ENCODE measurements at regions not wholly inside any gene's neighbourhood (a gene's known extent, or its start where the extent isn't known, plus 50 kb on each side); places are given as distances from the start of the nearest gene placed in this dataset.

GRCh38 chr3:22916933-22917332, 286.2 kb upstream of the UBE2E2 start:
- DNase-seq, result no peak

GRCh38 chr3:22920006-22920405, 283.1 kb upstream of the UBE2E2 start:
- no peak for DNase-seq

GRCh38 chr3:22922317-22922716, 280.8 kb upstream of the UBE2E2 start:
- DNase-seq, result peak; percentile 10 to 51

DNA sequence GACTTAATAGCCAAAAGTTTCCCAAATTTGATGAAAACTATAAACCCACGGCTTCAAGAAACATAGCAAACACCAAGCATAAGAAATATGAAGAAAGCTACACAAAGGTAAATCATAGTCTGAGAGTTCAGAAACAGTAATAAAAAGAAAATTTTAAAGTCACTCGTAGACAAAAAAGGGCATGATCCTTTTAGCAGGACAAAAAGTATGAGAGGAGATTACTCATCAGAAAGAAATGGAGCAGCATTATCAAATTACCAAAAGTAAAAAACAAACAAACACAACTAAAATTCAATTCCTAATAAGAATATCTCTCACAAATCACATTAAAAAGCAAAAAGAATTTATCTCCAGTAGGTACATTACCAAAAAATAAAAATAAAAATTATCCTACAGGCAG, 279.4 kb upstream of the UBE2E2 start:
- DNase-seq, result no peak

DNA sequence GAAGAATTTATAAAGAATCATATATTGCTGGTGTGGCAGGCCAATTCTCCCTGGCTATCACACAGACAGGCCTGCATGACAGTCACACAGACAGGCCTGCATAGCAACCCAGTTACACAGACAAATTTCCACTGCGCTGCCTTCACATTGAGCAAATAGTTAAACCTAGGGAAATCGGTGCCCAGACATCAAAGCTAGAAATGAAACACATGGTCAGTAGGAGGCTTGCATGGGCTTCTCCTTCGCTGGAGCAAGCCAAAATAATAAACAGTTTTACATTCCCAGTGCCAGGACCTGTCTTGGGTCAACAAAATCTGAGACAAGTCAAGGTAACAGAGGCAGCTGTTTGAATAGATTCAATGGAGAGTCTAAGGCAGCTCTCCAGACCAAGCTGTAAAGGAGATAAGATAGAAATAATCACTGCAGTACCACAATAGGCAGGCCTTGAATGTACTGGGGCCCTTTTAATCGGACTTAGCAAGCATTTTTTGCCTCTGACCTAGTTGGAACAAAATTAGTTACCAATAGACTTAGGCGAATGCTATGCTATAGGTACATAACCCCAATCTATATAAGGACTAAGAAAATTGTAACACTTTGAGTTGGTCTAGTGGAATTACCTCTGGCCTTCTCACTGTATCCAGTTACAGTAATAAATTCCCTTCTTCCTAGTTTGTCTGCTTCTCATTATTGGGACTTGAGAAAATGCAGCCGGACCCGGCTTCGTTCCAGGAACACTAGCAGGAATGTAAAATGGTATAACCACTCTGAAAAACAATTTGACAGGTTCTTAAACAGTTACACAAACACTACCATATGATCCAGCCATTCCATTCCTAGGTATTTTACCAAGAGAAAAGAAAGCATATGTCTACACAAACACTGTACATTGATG, 274.7 kb upstream of the UBE2E2 start:
- DNase-seq, result no peak

- DNase-seq, result peak in 1 of 2 experiments; percentile 3
Measured at GRCh38 chr3:22933051-22933840, 269.9 kb upstream of the UBE2E2 start.

- DNase-seq, result no peak
Measured at GRCh38 chr3:22933841-22934116, 269.3 kb upstream of the UBE2E2 start.

DNA sequence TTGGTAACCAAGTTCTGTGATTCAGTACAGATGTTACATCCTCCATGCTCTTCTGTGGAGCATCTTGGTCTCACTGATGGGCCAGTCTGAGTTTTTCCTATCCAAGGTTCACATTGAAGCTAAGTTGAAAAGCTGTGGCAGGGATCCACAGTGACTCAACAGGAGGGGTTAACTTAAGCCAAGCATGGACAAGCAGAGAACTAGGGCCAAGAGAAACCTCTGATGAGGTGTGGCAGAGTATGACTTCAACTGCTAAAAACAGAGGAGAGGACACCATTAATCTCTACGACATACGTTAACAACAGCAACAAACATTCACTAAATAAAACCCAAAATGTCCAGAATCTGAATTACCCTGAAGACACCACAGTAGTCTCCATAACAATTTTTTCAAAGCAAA, 268.1 kb upstream of the UBE2E2 start:
- no peak for DNase-seq

- no peak for DNase-seq
Measured at GRCh38 chr3:22937536-22937935, 265.6 kb upstream of the UBE2E2 start.

DNA sequence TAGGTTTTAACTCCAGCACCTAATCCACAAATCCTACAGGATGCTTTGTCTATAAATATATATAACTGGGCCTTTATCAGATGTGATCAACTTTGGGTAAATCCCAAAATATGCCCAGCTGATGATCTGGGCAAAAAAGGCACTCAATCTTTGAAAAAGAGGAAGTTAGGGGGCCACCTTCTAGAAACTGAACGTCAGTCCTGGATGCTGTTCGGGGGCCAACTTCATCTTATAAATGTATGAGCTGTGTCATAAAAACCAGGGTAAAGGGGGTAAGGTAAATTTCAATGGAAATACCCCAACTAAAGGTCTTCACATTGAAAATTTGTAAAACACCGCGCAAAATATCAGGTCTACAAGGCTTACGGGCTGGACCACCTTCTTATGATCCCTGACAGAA, 264.4 kb upstream of the UBE2E2 start:
- peak in 1 of 2 experiments; percentile 6 for DNase-seq

- no peak for DNase-seq
Measured at GRCh38 chr3:22939349-22939748, 263.8 kb upstream of the UBE2E2 start.

GRCh38 chr3:22940285-22940684, 262.8 kb upstream of the UBE2E2 start:
- DNase-seq, result no peak

DNA sequence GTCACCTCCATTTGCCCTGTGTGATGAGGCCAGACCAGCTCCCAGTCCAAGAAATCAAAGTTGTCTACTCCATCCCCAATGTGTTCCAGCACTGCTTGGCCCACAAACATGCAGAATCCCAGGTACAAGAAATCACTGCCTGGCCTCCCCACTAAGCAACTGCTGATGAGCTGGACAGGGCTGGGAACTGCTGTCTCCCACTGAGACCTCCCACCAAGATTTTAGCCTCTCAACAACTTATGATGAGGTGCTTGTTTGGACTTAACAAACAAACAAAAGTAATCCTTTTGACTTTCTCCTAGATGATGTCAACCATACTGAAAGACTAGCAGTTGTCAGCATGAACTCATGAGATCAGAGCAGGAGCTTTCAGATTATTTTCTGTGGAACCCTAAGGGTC, 260.1 kb upstream of the UBE2E2 start:
- no peak for DNase-seq

DNA sequence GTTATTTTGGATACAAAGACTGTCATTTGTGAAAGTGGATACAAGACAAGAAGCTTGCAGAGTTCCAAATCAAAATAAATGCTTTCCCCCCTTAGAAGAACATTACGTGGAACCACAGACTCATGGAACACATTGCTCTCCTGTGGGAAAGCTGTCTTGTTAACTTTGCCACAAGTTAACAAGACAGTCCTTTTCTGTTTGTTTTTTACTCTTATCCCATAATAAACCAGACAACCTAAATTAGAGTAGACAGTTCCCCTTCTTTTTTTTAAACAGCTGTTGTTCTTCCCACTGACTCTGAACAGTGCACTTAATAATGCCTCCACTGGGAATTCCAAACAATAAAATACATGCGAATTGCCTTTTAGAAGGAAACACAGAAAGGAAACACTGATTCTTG, 255.3 kb upstream of the UBE2E2 start:
- DNase-seq, result no peak

GRCh38 chr3:22951910-22952309, 251.2 kb upstream of the UBE2E2 start:
- DNase-seq, result no peak

- no peak for DNase-seq
Measured at GRCh38 chr3:22952860-22953259, 250.3 kb upstream of the UBE2E2 start.

DNA sequence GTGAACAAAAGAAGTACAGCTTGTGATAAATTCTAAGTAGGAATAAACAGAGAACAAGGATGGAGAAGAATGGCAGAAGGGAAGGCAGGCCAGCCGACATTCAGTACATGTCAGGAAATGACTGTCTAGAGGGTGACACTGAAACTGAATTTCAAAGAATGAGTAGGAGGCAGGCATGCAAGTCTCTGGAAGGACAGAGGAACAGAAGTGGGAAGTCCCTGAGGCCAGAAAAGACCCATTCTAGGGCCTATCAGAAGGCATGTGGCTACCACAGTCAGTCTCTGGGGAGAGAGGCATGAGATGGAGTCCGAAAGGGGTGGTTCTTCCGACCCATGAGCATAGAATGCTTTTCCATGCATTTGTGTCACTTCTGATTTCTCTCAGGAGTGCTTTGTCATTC, 243.5 kb upstream of the UBE2E2 start:
- DNase-seq, result no peak

DNA sequence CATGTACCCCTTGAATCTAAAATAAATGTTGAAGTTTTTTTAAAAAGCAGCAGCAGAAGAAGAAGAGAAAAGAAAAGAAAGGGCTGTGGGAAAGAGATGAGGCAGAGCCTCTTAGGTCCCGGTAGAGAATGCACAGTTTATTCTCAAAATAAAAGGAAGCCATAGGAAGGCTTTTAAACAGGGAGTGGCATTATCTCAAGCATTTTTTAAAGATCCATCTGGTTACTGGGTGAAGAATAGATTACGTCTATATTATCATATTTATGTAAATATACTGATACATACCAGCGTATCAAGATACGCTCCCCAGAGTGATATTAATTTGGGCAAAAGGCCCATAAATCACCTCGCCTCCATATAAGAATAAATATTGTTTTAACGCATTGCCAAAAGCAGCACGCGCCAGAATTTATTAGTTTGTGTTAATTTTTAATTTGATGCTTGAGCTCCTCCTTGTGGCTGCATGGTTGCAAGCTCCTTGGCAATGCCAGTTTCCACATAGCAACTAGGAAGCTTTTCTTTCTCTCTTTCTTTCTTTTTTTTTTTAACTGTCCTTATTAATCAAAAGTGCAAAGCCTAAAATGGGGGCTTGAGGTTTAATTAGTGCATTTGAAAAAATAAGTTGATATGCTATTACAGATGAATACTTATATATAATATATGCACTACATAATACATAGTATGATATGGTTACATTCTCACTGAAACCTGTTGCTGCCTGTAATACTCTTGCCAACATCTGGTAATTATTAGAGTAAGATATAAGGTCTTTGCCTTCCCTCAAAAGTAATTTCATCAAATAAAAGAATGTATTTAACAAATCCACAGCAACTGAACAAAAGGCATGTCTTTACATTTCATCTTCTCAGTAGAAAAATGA, 242.8 kb upstream of the UBE2E2 start:
- DNase-seq, result peak; percentile 66 to 74

DNA sequence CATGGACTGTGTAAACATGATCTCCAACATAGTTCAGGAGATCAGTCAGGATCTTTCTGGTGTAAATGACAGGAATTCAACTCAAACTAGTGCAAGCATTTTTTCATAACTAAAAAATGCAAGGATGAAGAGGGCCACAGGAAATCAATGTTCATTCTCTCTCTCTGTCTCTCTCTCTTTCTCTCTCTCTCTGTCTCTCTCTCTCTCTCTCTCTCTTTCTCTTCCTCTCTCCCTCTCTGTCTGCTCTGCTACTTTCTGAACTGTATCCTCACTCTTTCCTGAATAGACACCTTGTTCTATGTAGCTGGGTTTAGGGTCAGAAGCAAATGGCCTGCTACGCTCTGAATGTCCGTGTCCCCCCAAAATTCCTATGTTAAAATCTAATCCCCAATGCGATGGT, 240.9 kb upstream of the UBE2E2 start:
- no peak for DNase-seq

GRCh38 chr3:22966349-22966748, 236.8 kb upstream of the UBE2E2 start:
- DNase-seq, result no peak

- no peak for DNase-seq
Measured at GRCh38 chr3:22969276-22969675, 233.9 kb upstream of the UBE2E2 start.

GRCh38 chr3:22971497-22971896, 231.6 kb upstream of the UBE2E2 start:
- DNase-seq, result peak in 1 of 2 experiments; percentile 3

GRCh38 chr3:22977042-22977441, 226.1 kb upstream of the UBE2E2 start:
- no peak for DNase-seq
